ENCODE measurements at regions not wholly inside any gene's neighbourhood (a gene's known extent, or its start where the extent isn't known, plus 50 kb on each side); places are given as distances from the start of the nearest gene placed in this dataset.

- no peak for TF ChIP-seq TAL1 (IDR thresholded peaks at IDR 0.05)
- peak; percentile 80; the same call in 1 of the 2 replicates for TF ChIP-seq LARP7 (IDR thresholded peaks at IDR 0.05)
- TF ChIP-seq WHSC1 (IDR thresholded peaks at IDR 0.05; ENCODE audit: low read length) = no peak
- TF ChIP-seq, protein P1, sequence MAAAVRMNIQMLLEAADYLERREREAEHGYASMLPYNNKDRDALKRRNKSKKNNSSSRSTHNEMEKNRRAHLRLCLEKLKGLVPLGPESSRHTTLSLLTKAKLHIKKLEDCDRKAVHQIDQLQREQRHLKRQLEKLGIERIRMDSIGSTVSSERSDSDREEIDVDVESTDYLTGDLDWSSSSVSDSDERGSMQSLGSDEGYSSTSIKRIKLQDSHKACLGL (CRISPR knock-in tag; IDR thresholded peaks at IDR 0.05; ENCODE audit: borderline replicate concordance, poor library complexity, severe bottlenecking) = no peak
- TF ChIP-seq DACH1 (IDR thresholded peaks at IDR 0.05; ENCODE audit: partially characterized antibody) = no peak
- no peak for TF ChIP-seq THRAP3 (IDR thresholded peaks at IDR 0.05; ENCODE audit: borderline replicate concordance)
- no peak for TF ChIP-seq DLX4 (CRISPR knock-in tag; IDR thresholded peaks at IDR 0.05)
- TF ChIP-seq, protein P2, sequence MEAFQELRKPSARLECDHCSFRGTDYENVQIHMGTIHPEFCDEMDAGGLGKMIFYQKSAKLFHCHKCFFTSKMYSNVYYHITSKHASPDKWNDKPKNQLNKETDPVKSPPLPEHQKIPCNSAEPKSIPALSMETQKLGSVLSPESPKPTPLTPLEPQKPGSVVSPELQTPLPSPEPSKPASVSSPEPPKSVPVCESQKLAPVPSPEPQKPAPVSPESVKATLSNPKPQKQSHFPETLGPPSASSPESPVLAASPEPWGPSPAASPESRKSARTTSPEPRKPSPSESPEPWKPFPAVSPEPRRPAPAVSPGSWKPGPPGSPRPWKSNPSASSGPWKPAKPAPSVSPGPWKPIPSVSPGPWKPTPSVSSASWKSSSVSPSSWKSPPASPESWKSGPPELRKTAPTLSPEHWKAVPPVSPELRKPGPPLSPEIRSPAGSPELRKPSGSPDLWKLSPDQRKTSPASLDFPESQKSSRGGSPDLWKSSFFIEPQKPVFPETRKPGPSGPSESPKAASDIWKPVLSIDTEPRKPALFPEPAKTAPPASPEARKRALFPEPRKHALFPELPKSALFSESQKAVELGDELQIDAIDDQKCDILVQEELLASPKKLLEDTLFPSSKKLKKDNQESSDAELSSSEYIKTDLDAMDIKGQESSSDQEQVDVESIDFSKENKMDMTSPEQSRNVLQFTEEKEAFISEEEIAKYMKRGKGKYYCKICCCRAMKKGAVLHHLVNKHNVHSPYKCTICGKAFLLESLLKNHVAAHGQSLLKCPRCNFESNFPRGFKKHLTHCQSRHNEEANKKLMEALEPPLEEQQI (IDR thresholded peaks at IDR 0.05) = no peak
- no peak for TF ChIP-seq HNRNPUL1 (IDR thresholded peaks at IDR 0.05; ENCODE audit: low read length)
- peak; percentile 47; the same call in 1 of the 2 replicates for TF ChIP-seq THRB (CRISPR knock-in tag; conservative IDR thresholded peaks at IDR 0.05)
- TF ChIP-seq, protein P3, sequence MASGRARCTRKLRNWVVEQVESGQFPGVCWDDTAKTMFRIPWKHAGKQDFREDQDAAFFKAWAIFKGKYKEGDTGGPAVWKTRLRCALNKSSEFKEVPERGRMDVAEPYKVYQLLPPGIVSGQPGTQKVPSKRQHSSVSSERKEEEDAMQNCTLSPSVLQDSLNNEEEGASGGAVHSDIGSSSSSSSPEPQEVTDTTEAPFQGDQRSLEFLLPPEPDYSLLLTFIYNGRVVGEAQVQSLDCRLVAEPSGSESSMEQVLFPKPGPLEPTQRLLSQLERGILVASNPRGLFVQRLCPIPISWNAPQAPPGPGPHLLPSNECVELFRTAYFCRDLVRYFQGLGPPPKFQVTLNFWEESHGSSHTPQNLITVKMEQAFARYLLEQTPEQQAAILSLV (tag; IDR thresholded peaks at IDR 0.05) = no peak
- TF ChIP-seq ZNF324 (CRISPR knock-in tag; IDR thresholded peaks at IDR 0.05) = no peak
- TF ChIP-seq ZNF436 (CRISPR knock-in tag; IDR thresholded peaks at IDR 0.05) = no peak
- TF ChIP-seq, protein P4, sequence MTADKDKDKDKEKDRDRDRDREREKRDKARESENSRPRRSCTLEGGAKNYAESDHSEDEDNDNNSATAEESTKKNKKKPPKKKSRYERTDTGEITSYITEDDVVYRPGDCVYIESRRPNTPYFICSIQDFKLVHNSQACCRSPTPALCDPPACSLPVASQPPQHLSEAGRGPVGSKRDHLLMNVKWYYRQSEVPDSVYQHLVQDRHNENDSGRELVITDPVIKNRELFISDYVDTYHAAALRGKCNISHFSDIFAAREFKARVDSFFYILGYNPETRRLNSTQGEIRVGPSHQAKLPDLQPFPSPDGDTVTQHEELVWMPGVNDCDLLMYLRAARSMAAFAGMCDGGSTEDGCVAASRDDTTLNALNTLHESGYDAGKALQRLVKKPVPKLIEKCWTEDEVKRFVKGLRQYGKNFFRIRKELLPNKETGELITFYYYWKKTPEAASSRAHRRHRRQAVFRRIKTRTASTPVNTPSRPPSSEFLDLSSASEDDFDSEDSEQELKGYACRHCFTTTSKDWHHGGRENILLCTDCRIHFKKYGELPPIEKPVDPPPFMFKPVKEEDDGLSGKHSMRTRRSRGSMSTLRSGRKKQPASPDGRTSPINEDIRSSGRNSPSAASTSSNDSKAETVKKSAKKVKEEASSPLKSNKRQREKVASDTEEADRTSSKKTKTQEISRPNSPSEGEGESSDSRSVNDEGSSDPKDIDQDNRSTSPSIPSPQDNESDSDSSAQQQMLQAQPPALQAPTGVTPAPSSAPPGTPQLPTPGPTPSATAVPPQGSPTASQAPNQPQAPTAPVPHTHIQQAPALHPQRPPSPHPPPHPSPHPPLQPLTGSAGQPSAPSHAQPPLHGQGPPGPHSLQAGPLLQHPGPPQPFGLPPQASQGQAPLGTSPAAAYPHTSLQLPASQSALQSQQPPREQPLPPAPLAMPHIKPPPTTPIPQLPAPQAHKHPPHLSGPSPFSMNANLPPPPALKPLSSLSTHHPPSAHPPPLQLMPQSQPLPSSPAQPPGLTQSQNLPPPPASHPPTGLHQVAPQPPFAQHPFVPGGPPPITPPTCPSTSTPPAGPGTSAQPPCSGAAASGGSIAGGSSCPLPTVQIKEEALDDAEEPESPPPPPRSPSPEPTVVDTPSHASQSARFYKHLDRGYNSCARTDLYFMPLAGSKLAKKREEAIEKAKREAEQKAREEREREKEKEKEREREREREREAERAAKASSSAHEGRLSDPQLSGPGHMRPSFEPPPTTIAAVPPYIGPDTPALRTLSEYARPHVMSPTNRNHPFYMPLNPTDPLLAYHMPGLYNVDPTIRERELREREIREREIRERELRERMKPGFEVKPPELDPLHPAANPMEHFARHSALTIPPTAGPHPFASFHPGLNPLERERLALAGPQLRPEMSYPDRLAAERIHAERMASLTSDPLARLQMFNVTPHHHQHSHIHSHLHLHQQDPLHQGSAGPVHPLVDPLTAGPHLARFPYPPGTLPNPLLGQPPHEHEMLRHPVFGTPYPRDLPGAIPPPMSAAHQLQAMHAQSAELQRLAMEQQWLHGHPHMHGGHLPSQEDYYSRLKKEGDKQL (CRISPR knock-in tag; IDR thresholded peaks at IDR 0.05; ENCODE audit: borderline replicate concordance) = no peak
- TF ChIP-seq MYNN (IDR thresholded peaks at IDR 0.05) = no peak
- TF ChIP-seq MYNN (CRISPR knock-in tag; IDR thresholded peaks at IDR 0.05) = no peak
- TF ChIP-seq EWSR1 (IDR thresholded peaks at IDR 0.05; ENCODE audit: borderline replicate concordance, low read depth, partially characterized antibody) = no peak
Measured at GRCh38 chr2:7097353-7097895, 180.2 kb downstream of the RNF144A start (continued).

All from K562 (cell line).